GM12875 (cell line): ENCODE measurements at regions not wholly inside any gene's neighbourhood (a gene's known extent, or its start where the extent isn't known, plus 50 kb on each side); places are given as distances from the start of the nearest gene placed in this dataset.
"Not testable (repeated sequence)": the region's sequence is repeated elsewhere in the genome, so short reads cannot be mapped to it uniquely, and the experiment has no call there.

Source experiments
- H3K4me3 ChIP-seq: one replicate; pipeline ENCODE4 v1.5.1; 2011; ENCODE audit warnings: low read depth, low read length, control low read depth
- CTCF ChIP-seq: IDR thresholded peaks from 2 replicates; pipeline ENCODE4 v1.5.1; 2011; ENCODE audit warnings: low read depth, mild to moderate bottlenecking, control low read depth, inconsistent platforms, low read length, moderate library complexity, borderline replicate concordance; ENCODE audit not compliant: insufficient read depth

- no peak overlapping the region for H3K4me3 ChIP-seq
- TF ChIP-seq CTCF, result no peak
Measured at GRCh38 chr4:85177679-85178078, 211.2 kb upstream of the WDFY3 start.

GRCh38 chr4:85180533-85180932, 214.0 kb upstream of the WDFY3 start:
- TF ChIP-seq CTCF, result no peak
- no peak overlapping the region for H3K4me3 ChIP-seq

- H3K4me3 ChIP-seq, result no peak overlapping the region
- TF ChIP-seq CTCF, result no peak
Measured at GRCh38 chr4:85187106-85187505, 220.6 kb upstream of the WDFY3 start.

GRCh38 chr4:85196015-85196414, 229.5 kb upstream of the WDFY3 start:
- H3K4me3 ChIP-seq, result not testable (repeated sequence)

- H3K4me3 ChIP-seq, result no peak overlapping the region
- TF ChIP-seq CTCF, result no peak
Measured at GRCh38 chr4:85200106-85200505, 233.6 kb upstream of the WDFY3 start.

- TF ChIP-seq CTCF, result no peak
- H3K4me3 ChIP-seq, result no peak overlapping the region
Measured at GRCh38 chr4:85209161-85209560, 242.7 kb upstream of the WDFY3 start.

GRCh38 chr4:85210353-85210752, 243.9 kb upstream of the WDFY3 start:
- H3K4me3 ChIP-seq, result no peak overlapping the region
- TF ChIP-seq CTCF, result no peak

- H3K4me3 ChIP-seq, result not testable (repeated sequence)
Measured at GRCh38 chr4:85216571-85216970, 250.1 kb upstream of the WDFY3 start.
